ENCODE measurements at regions not wholly inside any gene's neighbourhood (a gene's known extent, or its start where the extent isn't known, plus 50 kb on each side); places are given as distances from the start of the nearest gene placed in this dataset.

DNA sequence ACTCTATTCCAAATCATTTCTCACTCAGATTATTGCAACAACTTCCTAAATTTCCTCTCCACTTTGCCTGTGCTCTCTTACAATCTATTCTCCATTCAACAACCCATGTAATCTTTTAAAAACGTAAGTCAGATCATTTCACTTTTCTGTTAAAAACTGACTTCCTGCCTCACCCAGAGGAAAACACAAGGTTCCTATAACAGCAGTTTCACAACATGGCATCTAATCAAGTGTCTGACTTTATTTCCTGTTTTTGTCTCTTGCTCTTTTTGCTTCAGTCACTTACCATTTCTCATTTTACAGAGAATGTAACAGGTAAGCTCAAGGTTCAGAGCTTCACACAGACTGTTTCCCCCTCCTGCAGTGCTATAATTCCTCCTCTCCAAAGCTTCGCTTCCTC is 560.7 kb downstream of the LRRIQ3 start:
- H3K4me3 Mint-ChIP-seq = no peak overlapping the region
- H3K27me3 Mint-ChIP-seq (ENCODE audit: low read depth in 3 of 3) = no peaks in the 10 kb centered on the region
- H3K36me3 Mint-ChIP-seq = no peaks in the 10 kb centered on the region
- H3K27ac Mint-ChIP-seq = no peak overlapping the region
- peaks cover 0 to 28% (median 10%) of the 10 kb centered on the region in 6 donors for H3K9me3 Mint-ChIP-seq
- no peaks in the 10 kb centered on the region for H3K4me1 Mint-ChIP-seq
- no peak for DNase-seq

DNA sequence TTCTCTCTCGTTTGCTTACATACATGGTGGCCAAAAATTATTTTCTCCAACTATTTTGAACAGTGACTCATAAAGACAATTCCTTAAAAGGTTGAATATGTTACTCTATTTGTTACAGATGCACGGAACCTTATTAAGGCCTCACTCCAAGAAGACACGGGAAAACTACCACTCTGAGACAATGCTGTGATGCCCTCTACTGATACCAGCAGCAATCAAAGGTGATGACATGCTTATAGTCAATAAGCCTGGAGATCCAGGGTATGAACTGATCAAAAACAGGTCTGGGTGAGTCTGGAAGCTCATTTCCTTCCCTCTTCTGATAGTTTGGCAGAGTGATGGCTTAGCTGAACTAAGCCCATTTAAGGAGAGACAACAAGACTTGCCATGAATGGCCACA is 563.0 kb downstream of the LRRIQ3 start:
- no peaks in the 10 kb centered on the region for H3K27me3 Mint-ChIP-seq (ENCODE audit: low read depth in 3 of 3)
- no peak overlapping the region for H3K4me3 Mint-ChIP-seq
- no peaks in the 10 kb centered on the region for H3K4me1 Mint-ChIP-seq
- no peak for DNase-seq
- H3K9me3 Mint-ChIP-seq = peaks cover 0 to 33% (median 16%) of the 10 kb centered on the region in 6 donors
- H3K36me3 Mint-ChIP-seq = no peaks in the 10 kb centered on the region
- no peak overlapping the region for H3K27ac Mint-ChIP-seq

- H3K27me3 Mint-ChIP-seq (ENCODE audit: low read depth in 3 of 3) = no peaks in the 10 kb centered on the region
- H3K4me1 Mint-ChIP-seq = no peaks in the 10 kb centered on the region
- H3K4me3 Mint-ChIP-seq = no peak overlapping the region
- no peak overlapping the region for H3K27ac Mint-ChIP-seq
- H3K36me3 Mint-ChIP-seq = peaks cover 0 to 4% (median 0%) of the 10 kb centered on the region in 3 donors
- peaks cover 13 to 64% (median 32%) of the 10 kb centered on the region in 6 donors for H3K9me3 Mint-ChIP-seq
- DNase-seq = no peak
Observed at GRCh38 chr1:73627723-73628122, 570.3 kb downstream of the LRRIQ3 start.

- H3K4me1 Mint-ChIP-seq = no peaks in the 10 kb centered on the region
- peaks cover 0 to 4% (median 0%) of the 10 kb centered on the region in 3 donors for H3K36me3 Mint-ChIP-seq
- DNase-seq = no peak
- H3K9me3 Mint-ChIP-seq = peaks cover 15 to 52% (median 31%) of the 10 kb centered on the region in 6 donors
- H3K27ac Mint-ChIP-seq = no peak overlapping the region
- H3K27me3 Mint-ChIP-seq (ENCODE audit: low read depth in 3 of 3) = no peaks in the 10 kb centered on the region
- H3K4me3 Mint-ChIP-seq = no peak overlapping the region
Observed at GRCh38 chr1:73626326-73626725, 571.6 kb downstream of the LRRIQ3 start.

DNA sequence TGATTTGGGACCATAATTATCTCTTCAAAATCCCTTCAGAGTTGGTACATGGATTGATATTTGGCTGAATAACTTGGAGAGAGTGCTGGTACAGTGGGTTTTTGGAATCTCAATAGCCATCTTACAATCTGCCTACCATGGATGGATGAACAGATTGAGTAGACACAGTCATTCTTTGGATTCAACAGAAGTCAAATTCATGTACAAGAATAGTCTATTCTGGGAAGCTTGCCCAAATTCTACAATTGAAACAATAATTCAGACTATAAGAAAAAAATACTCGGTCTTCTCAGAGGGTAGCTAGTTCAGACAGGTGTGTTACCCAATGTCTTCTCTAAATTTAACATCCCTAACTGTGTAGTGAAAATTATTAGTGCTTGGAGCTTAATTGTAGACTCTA is 574.0 kb downstream of the LRRIQ3 start:
- Mint-ChIP-seq H3K27me3 (ENCODE audit: low read depth in 3 of 3) (peaks cover 0 to 1% (median 0%) of the 10 kb centered on the region in 3 donors), H3K36me3 (no peaks in the 10 kb centered on the region), H3K4me1 (no peaks in the 10 kb centered on the region), H3K27ac (no peak overlapping the region), H3K9me3 (peaks cover 19 to 48% (median 26%) of the 10 kb centered on the region in 6 donors), H3K4me3 (no peak overlapping the region)
- DNase-seq = no peak

GRCh38 chr1:73617145-73617544 is 580.8 kb downstream of the LRRIQ3 start:
- no peak overlapping the region for H3K27ac Mint-ChIP-seq
- no peak overlapping the region for H3K4me3 Mint-ChIP-seq
- peaks cover 12 to 48% (median 25%) of the 10 kb centered on the region in 6 donors for H3K9me3 Mint-ChIP-seq
- peaks cover 0 to 1% (median 0%) of the 10 kb centered on the region in 3 donors for H3K27me3 Mint-ChIP-seq (ENCODE audit: low read depth in 3 of 3)
- no peak for DNase-seq
- peaks cover 0 to 5% (median 0%) of the 10 kb centered on the region in 3 donors for H3K36me3 Mint-ChIP-seq
- no peaks in the 10 kb centered on the region for H3K4me1 Mint-ChIP-seq

DNA sequence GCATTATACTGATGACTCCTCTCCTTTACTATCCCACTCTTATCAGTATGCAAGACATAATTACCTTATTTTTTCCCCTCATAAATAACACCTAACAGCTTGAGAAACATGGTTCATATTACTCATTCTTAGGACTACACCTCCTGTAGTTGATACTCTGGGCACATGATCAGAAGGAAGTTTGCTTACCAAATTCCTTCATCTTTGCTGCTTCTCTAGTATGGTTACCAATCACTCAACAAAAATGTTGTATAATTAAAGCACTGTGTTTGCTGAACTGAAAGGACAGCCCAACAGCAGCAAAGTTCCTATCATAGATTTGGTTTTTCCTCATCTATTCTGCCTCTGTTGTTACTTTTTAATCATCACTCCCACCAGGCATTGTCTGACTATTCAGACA is 586.3 kb downstream of the LRRIQ3 start:
- no peaks in the 10 kb centered on the region for H3K27me3 Mint-ChIP-seq (ENCODE audit: low read depth in 3 of 3)
- H3K27ac Mint-ChIP-seq = no peak overlapping the region
- peaks cover 2 to 38% (median 15%) of the 10 kb centered on the region in 6 donors for H3K9me3 Mint-ChIP-seq
- DNase-seq = no peak
- no peaks in the 10 kb centered on the region for H3K4me1 Mint-ChIP-seq
- no peaks in the 10 kb centered on the region for H3K36me3 Mint-ChIP-seq
- H3K4me3 Mint-ChIP-seq = no peak overlapping the region

GRCh38 chr1:73604739-73605138 is 593.2 kb downstream of the LRRIQ3 start:
- Mint-ChIP-seq H3K36me3 (peaks cover 0 to 5% (median 0%) of the 10 kb centered on the region in 3 donors), H3K27ac (no peak overlapping the region), H3K4me3 (no peak overlapping the region), H3K4me1 (no peaks in the 10 kb centered on the region), H3K9me3 (peaks cover 19 to 56% (median 26%) of the 10 kb centered on the region in 6 donors), H3K27me3 (ENCODE audit: low read depth in 3 of 3) (peaks cover 0 to 3% (median 0%) of the 10 kb centered on the region in 3 donors)
- DNase-seq = no peak

DNA sequence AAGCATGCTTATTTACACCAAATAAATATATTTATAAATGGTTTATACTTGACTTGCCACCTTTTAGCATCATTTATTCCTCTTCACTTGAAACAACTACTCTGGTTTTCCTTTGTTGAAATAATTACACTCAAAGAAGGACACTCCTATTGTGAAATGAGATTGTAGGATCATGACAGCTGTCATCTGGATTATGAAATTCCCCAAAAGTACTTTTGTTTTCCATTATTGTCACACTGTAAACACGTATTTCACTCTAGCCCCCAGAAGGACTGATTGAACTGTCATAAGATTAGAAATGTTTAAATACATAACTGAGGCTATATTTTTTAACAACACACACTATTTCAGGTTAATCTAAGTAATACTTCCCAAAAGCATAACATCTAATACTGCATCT is 593.8 kb downstream of the LRRIQ3 start:
- Mint-ChIP-seq H3K4me3 (no peak overlapping the region), H3K9me3 (peaks cover 19 to 57% (median 26%) of the 10 kb centered on the region in 6 donors), H3K27ac (no peak overlapping the region), H3K36me3 (peaks cover 0 to 5% (median 0%) of the 10 kb centered on the region in 3 donors), H3K27me3 (ENCODE audit: low read depth in 3 of 3) (peaks cover 0 to 3% (median 0%) of the 10 kb centered on the region in 3 donors), H3K4me1 (no peaks in the 10 kb centered on the region)
- no peak for DNase-seq

DNA sequence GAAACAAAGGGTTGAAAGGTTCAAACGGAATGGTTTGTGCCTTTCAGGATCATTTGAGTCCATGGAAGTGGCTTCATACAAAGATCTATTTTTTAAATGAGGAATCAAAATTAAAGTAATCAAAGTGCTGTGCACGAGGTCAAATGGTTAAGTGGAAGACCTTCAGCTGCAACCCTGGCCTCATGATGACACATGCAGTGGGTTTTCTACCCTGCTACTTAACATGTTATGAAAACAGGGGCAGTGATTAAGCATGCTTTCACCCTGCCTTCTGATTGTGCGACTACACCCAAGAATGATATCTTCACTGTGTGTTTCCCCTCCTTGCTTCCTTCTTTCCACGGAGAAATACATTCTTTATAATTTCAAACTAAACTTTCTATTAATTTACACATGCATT is 604.2 kb downstream of the LRRIQ3 start:
- H3K4me3 Mint-ChIP-seq = no peak overlapping the region
- no peak for DNase-seq
- H3K9me3 Mint-ChIP-seq = peaks cover 9 to 39% (median 21%) of the 10 kb centered on the region in 6 donors
- H3K4me1 Mint-ChIP-seq = no peaks in the 10 kb centered on the region
- no peak overlapping the region for H3K27ac Mint-ChIP-seq
- peaks cover 0 to 2% (median 0%) of the 10 kb centered on the region in 3 donors for H3K27me3 Mint-ChIP-seq (ENCODE audit: low read depth in 3 of 3)
- no peaks in the 10 kb centered on the region for H3K36me3 Mint-ChIP-seq

DNA sequence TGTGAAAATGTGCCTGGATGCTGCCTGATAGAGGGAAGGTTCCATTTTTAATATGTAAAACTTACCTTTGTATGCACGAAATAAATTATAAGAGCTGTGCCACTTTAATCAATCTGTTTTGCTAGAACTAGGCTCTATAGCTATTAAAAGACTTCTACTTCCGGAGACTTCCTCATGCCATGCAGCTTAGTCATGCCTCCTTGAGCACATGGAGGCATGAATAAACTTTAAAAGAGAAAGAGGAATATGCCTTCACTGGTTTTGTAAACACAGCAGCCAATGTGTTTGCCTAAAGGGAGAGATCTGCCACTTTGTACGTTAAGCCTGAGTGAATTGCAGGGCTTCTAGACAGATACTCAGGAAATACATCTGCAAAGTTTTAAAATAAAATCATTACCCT is 604.6 kb downstream of the LRRIQ3 start:
- Mint-ChIP-seq H3K27ac (no peak overlapping the region), H3K36me3 (no peaks in the 10 kb centered on the region), H3K4me1 (no peaks in the 10 kb centered on the region), H3K27me3 (ENCODE audit: low read depth in 3 of 3) (peaks cover 0 to 2% (median 0%) of the 10 kb centered on the region in 3 donors), H3K4me3 (no peak overlapping the region), H3K9me3 (peaks cover 11 to 44% (median 22%) of the 10 kb centered on the region in 6 donors)
- no peak for DNase-seq

GRCh38 chr1:73587080-73587479 is 610.9 kb downstream of the LRRIQ3 start:
- no peaks in the 10 kb centered on the region for H3K4me1 Mint-ChIP-seq
- H3K4me3 Mint-ChIP-seq = no peak overlapping the region
- peaks cover 8 to 34% (median 14%) of the 10 kb centered on the region in 6 donors for H3K9me3 Mint-ChIP-seq
- peaks cover 0 to 2% (median 0%) of the 10 kb centered on the region in 3 donors for H3K27me3 Mint-ChIP-seq (ENCODE audit: low read depth in 3 of 3)
- H3K27ac Mint-ChIP-seq = no peak overlapping the region
- DNase-seq = no peak
- H3K36me3 Mint-ChIP-seq = no peaks in the 10 kb centered on the region

- no peaks in the 10 kb centered on the region for H3K27me3 Mint-ChIP-seq (ENCODE audit: low read depth in 3 of 3)
- H3K36me3 Mint-ChIP-seq = peaks cover 0 to 3% (median 0%) of the 10 kb centered on the region in 3 donors
- H3K27ac Mint-ChIP-seq = peak overlapping the region in 1 of 6 donors; percentile 33
- H3K4me1 Mint-ChIP-seq = no peaks in the 10 kb centered on the region
- DNase-seq = no peak
- no peak overlapping the region for H3K4me3 Mint-ChIP-seq
- peaks cover 10 to 49% (median 23%) of the 10 kb centered on the region in 6 donors for H3K9me3 Mint-ChIP-seq
Observed at GRCh38 chr1:73577206-73577605, 620.8 kb downstream of the LRRIQ3 start.

GRCh38 chr1:73576083-73576482 is 621.9 kb downstream of the LRRIQ3 start:
- no peak overlapping the region for H3K27ac Mint-ChIP-seq
- H3K36me3 Mint-ChIP-seq = peaks cover 0 to 3% (median 0%) of the 10 kb centered on the region in 3 donors
- no peak overlapping the region for H3K4me3 Mint-ChIP-seq
- no peak for DNase-seq
- H3K9me3 Mint-ChIP-seq = peaks cover 8 to 45% (median 20%) of the 10 kb centered on the region in 6 donors
- no peaks in the 10 kb centered on the region for H3K27me3 Mint-ChIP-seq (ENCODE audit: low read depth in 3 of 3)
- H3K4me1 Mint-ChIP-seq = no peaks in the 10 kb centered on the region

DNA sequence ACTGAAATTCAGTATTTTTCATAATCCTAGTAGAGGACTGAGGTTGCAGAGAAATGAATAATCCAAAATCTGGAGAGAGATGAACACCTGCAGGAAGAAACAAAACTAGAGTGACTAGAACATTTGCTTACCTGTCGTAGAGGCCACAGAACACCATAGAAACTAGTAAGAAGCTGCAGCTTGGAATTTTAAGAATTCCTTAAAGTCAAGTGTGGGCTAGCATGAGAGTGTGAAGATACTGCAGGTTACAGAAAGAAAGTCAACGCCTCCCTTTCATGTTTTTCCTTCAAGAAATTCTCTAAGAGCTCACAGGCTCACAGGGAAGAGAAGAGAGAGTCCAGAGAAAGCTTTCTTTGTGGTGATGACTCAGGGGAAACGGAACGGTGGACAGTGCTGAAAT is 633.7 kb downstream of the LRRIQ3 start:
- Mint-ChIP-seq H3K9me3 (peaks cover 9 to 43% (median 25%) of the 10 kb centered on the region in 6 donors), H3K4me1 (no peaks in the 10 kb centered on the region)

More for the DNA sequence above, 633.7 kb downstream of the LRRIQ3 start:
- Mint-ChIP-seq H3K36me3 (no peaks in the 10 kb centered on the region), H3K27me3 (ENCODE audit: low read depth in 3 of 3) (no peaks in the 10 kb centered on the region), H3K4me3 (no peak overlapping the region), H3K27ac (no peak overlapping the region)
- DNase-seq = no peak

Measured in immature natural killer cell (primary cell).